SK-N-SH (cell line): ENCODE measurements at regions not wholly inside any gene's neighbourhood (a gene's known extent, or its start where the extent isn't known, plus 50 kb on each side); places are given as distances from the start of the nearest gene placed in this dataset.
"Not testable (repeated sequence)": the region's sequence is repeated elsewhere in the genome, so short reads cannot be mapped to it uniquely, and the experiment has no call there.

Experiments used
- CTCF ChIA-PET: fragments of 300-600, 350-600 bp; formaldehyde crosslinking; extraction: SDS; loops from one replicate; lab custom pipeline; 2021; lab: Yijun Ruan, JAX
- POLR2A ChIA-PET: fragments of 350-600 bp; sonication (Branson Sonifier 250); formaldehyde crosslinking; extraction: SDS; loops from one replicate; lab custom pipeline; 2020; ENCODE audit warnings: antibody characterized with exemption, inconsistent platforms; lab: Yijun Ruan, JAX
- DNase-seq: peaks from one replicate; pipeline ENCODE4 v3.0.0; 2012
- H2AFZ ChIP-seq: fragments of 200-600 bp; sonication (generic); 2 replicates; pipeline ENCODE4 v1.8.1; 2016; ENCODE audit warnings: antibody characterized with exemption, mild to moderate bottlenecking, low read depth
- H3F3A ChIP-seq: fragments of 200-600 bp; sonication (generic); replicated peaks from 2 replicates; pipeline ENCODE3; 2016; ENCODE audit warnings: antibody characterized with exemption, mild to moderate bottlenecking; ENCODE audit not compliant: insufficient read depth
- H3K27ac ChIP-seq, 2 experiments: fragments of 200-500 bp in 1 of 2; fragments of 200-600 bp in 1 of 2; sonication (Bioruptor generic) in 1 of 2; sonication (generic), shearing (Covaris generic) in 1 of 2; 2 replicates each; pipeline versions ENCODE4 v1.5.1 to v1.6.1; 2014 to 2016; ENCODE audit warnings: low read depth in 2 of 2, inconsistent platforms in 1 of 2, low read length in 1 of 2, mild to moderate bottlenecking in 1 of 2, mixed read lengths in 1 of 2
- H3K27me3 ChIP-seq: fragments of 200-600 bp; sonication (generic), shearing (Covaris generic); 2 replicates; pipeline ENCODE4 v1.6.1; 2016; ENCODE audit warnings: mixed run types; ENCODE audit not compliant: insufficient read depth
- H3K36me3 ChIP-seq, 2 experiments: fragments of 200-500 bp in 1 of 2; fragments of 200-600 bp in 1 of 2; sonication (Bioruptor generic) in 1 of 2; sonication (generic) in 1 of 2; replicated peaks in 1 of 2; 2 replicates each; pipeline versions ENCODE3 to v1.5.1; 2014 to 2016; ENCODE audit warnings: low read length in 1 of 2, mild to moderate bottlenecking in 1 of 2; ENCODE audit not compliant: insufficient read depth in 2 of 2, control insufficient read depth in 1 of 2
- H3K4me1 ChIP-seq, 2 experiments: fragments of 200-500 bp in 1 of 2; fragments of 200-600 bp in 1 of 2; sonication (Bioruptor generic) in 1 of 2; sonication (generic), shearing (Covaris generic) in 1 of 2; 2 replicates each; pipeline versions ENCODE4 v1.5.1 to v1.6.1; 2014 to 2016; ENCODE audit warnings: low read depth in 1 of 2, low read length in 1 of 2, mixed run types in 1 of 2; ENCODE audit not compliant: insufficient read depth in 2 of 2, control insufficient read depth in 1 of 2
- H3K4me2 ChIP-seq: fragments of 200-600 bp; sonication (generic), shearing (Covaris generic); 2 replicates; pipeline ENCODE4 v1.6.1; 2017; ENCODE audit warnings: mixed run types
- H3K4me3 ChIP-seq, 2 experiments: fragments of 200-500 bp in 1 of 2; fragments of 200-600 bp in 1 of 2; sonication (Bioruptor generic) in 1 of 2; sonication (generic), shearing (Covaris generic) in 1 of 2; 2 replicates each; pipeline versions ENCODE4 v1.5.1 to v1.8.1; 2014 to 2016; ENCODE audit warnings: low read depth in 2 of 2, inconsistent platforms in 1 of 2, low read length in 1 of 2, mild to moderate bottlenecking in 1 of 2, mixed read lengths in 1 of 2, moderate library complexity in 1 of 2
- H3K79me2 ChIP-seq: fragments of 200-600 bp; sonication (generic); 2 replicates; pipeline ENCODE4 v1.8.1; 2017; ENCODE audit warnings: mild to moderate bottlenecking; ENCODE audit not compliant: insufficient read depth
- H3K9ac ChIP-seq: fragments of 200-600 bp; sonication (generic); 2 replicates; pipeline ENCODE4 v1.6.1; 2017; ENCODE audit warnings: mixed run types
- H3K9me2 ChIP-seq: fragments of 200-600 bp; sonication (generic); 2 replicates; pipeline ENCODE4 v1.6.1; 2017; ENCODE audit warnings: mixed run types
- H3K9me3 ChIP-seq: fragments of 200-600 bp; sonication (generic); 2 replicates; pipeline ENCODE4 v1.6.1; 2017; ENCODE audit warnings: mixed run types, mild to moderate bottlenecking, moderate library complexity
- H4K20me1 ChIP-seq: fragments of 200-600 bp; sonication (generic); 2 replicates; pipeline ENCODE4 v1.6.1; 2017; ENCODE audit warnings: mild to moderate bottlenecking, mixed run types; ENCODE audit not compliant: insufficient read depth
- CHD2 ChIP-seq: fragments of 150-350 bp; IDR thresholded peaks from 2 replicates; pipeline ENCODE4 v1.6.1; 2018; ENCODE audit warnings: low read length; ENCODE audit not compliant: partially characterized antibody
- CTCF ChIP-seq: fragments of 200-600 bp; sonication (generic); IDR thresholded peaks from 2 replicates; pipeline ENCODE4 v1.6.1; 2017; ENCODE audit warnings: antibody characterized with exemption, mild to moderate bottlenecking, moderate library complexity
- ELF1 ChIP-seq: IDR thresholded peaks from 2 replicates; pipeline ENCODE4 v1.4.0; 2012
- FOXJ3 ChIP-seq: sonication (generic); formaldehyde crosslinking; IDR thresholded peaks from 2 replicates; pipeline ENCODE4 v1.5.1; 2020; ENCODE audit warnings: mild to moderate bottlenecking, missing genetic modification reagents
- JUND ChIP-seq: IDR thresholded peaks from 2 replicates; pipeline ENCODE4 v1.4.0; 2012
- MAX ChIP-seq: IDR thresholded peaks from 2 replicates; pipeline ENCODE4 v1.4.0; 2012; ENCODE audit warnings: low read depth
- MXI1 ChIP-seq: IDR thresholded peaks from 2 replicates; pipeline ENCODE4 v1.6.1; 2012; ENCODE audit warnings: mild to moderate bottlenecking, low read depth, low read length, improper control_type of control experiment
- NRF1 ChIP-seq: IDR thresholded peaks from 2 replicates; pipeline ENCODE4 v1.6.1; 2012; ENCODE audit warnings: low read depth, mild to moderate bottlenecking, low read length
- PBX3 ChIP-seq: IDR thresholded peaks from 2 replicates; pipeline ENCODE4; 2012
- REST ChIP-seq: IDR thresholded peaks from 2 replicates; pipeline ENCODE4 v1.6.1; 2012; ENCODE audit warnings: mild to moderate bottlenecking, low read depth, low read length, moderate library complexity
- RXRA ChIP-seq: IDR thresholded peaks from 2 replicates; pipeline ENCODE4 v1.4.0; 2012; ENCODE audit warnings: low read depth, mild to moderate bottlenecking, borderline replicate concordance
- USF1 ChIP-seq: IDR thresholded peaks from 2 replicates; pipeline ENCODE4 v1.4.0; 2012; ENCODE audit warnings: low read depth, borderline replicate concordance
- WGBS: methylation state at CpG from one replicate; pipeline ENCODE4 v1.1.6; 2017; ENCODE audit warnings: low lambda C conversion rate; 5-methylcytosine and 5-hydroxymethylcytosine counted together

GRCh38 chr18:75691483-75691882 is 264.0 kb upstream of the SMIM21 start:
- CTCF ChIA-PET, result no interaction called here

GRCh38 chr18:75690283-75690682 is 262.8 kb upstream of the SMIM21 start:
- 41% methylated on average over 3 of the region's 3 CpGs for WGBS
- POLR2A ChIA-PET, H2AFZ ChIP-seq, H3F3A ChIP-seq, H3K9ac ChIP-seq, DNase-seq, H3K9me3 ChIP-seq, H3K27me3 ChIP-seq, H3K4me1 ChIP-seq, H3K27ac ChIP-seq, H3K36me3 ChIP-seq, H4K20me1 ChIP-seq, H3K79me2 ChIP-seq, H3K4me3 ChIP-seq, H3K9me2 ChIP-seq, CTCF ChIA-PET, H3K4me2 ChIP-seq: not testable (repeated sequence)

More at GRCh38 chr18:75691483-75691882, 264.0 kb upstream of the SMIM21 start:
- POLR2A ChIA-PET, result no interaction called here
- no peaks in the 10 kb centered on the region for H4K20me1 ChIP-seq
- peaks cover 4% of the 10 kb centered on the region; the same call in 1 of the 2 replicates for H3K9me3 ChIP-seq
- no peaks in the 10 kb centered on the region for H3K36me3 ChIP-seq
- no peaks in the 10 kb centered on the region for H3K9me2 ChIP-seq
- H3K27ac ChIP-seq, result no peak overlapping the region
- no peak overlapping the region for H3K9ac ChIP-seq
- DNase-seq, result no peak
- TF ChIP-seq FOXJ3 (CRISPR knock-in tag), result no peak
- no peak for TF ChIP-seq USF1
- TF ChIP-seq RXRA, result no peak
- no peak for TF ChIP-seq CTCF
- no peak for TF ChIP-seq ELF1
- TF ChIP-seq NRF1, result no peak
- TF ChIP-seq MXI1, result no peak
- TF ChIP-seq JUND, result no peak
- TF ChIP-seq CHD2, result no peak
- TF ChIP-seq MAX, result no peak
- TF ChIP-seq PBX3, result no peak
- TF ChIP-seq REST, result no peak
- H3K27me3 ChIP-seq, result no peaks in the 10 kb centered on the region
- H3K79me2 ChIP-seq, result no peaks in the 10 kb centered on the region
- H3K4me3 ChIP-seq, result no peak overlapping the region
- 24% methylated on average over 7 of the region's 8 CpGs for WGBS
- no peaks in the 10 kb centered on the region for H3K4me1 ChIP-seq
- no peak overlapping the region for H2AFZ ChIP-seq
- no peaks in the 10 kb centered on the region for H3F3A ChIP-seq
- H3K4me2 ChIP-seq, result no peak overlapping the region
